ENCODE measurements at regions not wholly inside any gene's neighbourhood (a gene's known extent, or its start where the extent isn't known, plus 50 kb on each side); places are given as distances from the start of the nearest gene placed in this dataset.

DNA sequence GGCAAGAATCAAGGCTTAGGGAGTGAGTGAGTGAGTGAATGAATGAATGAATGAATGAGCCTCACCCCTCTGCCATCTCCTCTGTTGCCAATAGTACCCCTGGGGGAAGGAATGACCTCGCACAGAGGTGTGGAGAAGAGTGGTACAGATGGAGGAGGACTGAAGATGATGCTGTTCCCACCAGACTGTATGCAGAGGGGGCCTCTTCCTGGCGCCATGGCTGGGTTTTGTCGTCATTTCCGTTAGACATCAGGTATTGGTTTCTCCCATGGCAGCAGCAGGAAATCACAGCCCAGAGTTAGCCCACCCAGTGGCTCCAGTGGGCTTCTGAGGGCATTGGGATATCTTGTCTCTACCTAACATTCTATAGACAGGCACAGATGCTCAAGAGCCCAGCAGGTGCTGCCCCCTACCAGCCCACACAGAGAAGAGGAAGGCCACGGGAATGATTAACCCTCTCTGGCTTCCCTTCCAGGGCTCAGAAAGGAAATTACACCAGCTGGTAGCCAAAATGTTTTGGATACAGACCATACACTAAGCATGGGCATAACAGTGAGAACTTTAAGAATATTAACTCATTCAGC is 109.8 kb upstream of the SLC6A11 start:
- H3K4me3 ChIP-seq (ENCODE audit: low read depth, low read length): no peak overlapping the region
- H3K27me3 ChIP-seq (ENCODE audit: control insufficient read depth, insufficient read depth, low read length): peaks cover 55% of the 10 kb centered on the region
- no peaks in the 10 kb centered on the region for H3K9me3 ChIP-seq (ENCODE audit: control insufficient read depth, insufficient read depth, low read length)
- no peak overlapping the region for H3K27ac ChIP-seq (ENCODE audit: low read depth, low read length)
- H3K4me1 ChIP-seq (ENCODE audit: control insufficient read depth, insufficient read depth, low read length): no peaks in the 10 kb centered on the region; the same call in 1 of the 2 replicates
- no peak overlapping the region for H3K9ac ChIP-seq (ENCODE audit: low read depth, low read length)
- no peaks in the 10 kb centered on the region for H3K36me3 ChIP-seq (ENCODE audit: control insufficient read depth, insufficient read depth, low read length)

DNA sequence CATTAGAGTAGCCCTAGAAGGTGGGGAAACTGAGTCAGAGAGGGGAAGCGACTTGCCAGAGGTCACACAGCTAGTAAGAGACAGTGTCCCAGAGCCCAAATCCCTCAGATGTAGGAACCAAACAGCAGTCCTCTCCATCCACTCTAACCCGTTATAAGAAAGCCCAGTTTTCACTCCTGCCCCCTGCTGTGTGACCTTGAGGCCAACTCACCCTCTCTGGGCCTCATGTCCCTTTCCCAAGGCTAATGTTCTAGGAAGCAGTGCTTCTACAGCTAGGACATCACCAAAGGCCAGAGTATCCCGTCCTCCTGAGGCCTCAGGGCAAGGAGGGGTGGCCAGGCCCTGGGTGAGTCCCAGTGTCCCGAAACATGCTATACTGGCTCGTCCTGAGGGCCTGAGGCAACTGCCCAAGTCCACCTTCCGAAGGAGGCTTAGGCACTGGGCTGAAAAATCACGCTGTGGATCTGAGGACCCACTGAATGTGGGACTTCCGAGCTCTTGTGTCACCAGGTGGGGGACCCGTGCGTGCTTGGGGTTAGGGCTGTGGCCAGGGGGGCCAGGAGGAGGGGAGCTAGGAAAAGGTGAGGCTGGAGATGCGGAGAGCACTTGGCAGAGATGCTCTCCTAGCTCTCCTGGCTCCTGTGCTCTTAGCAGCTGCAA is 109.2 kb upstream of the SLC6A11 start:
- peaks cover 53% of the 10 kb centered on the region for H3K27me3 ChIP-seq (ENCODE audit: control insufficient read depth, insufficient read depth, low read length)
- H3K4me1 ChIP-seq (ENCODE audit: control insufficient read depth, insufficient read depth, low read length): no peaks in the 10 kb centered on the region; the same call in 1 of the 2 replicates
- peak overlapping the region; percentile 62 for H3K4me3 ChIP-seq (ENCODE audit: low read depth, low read length)
- no peak overlapping the region for H3K27ac ChIP-seq (ENCODE audit: low read depth, low read length)
- H3K36me3 ChIP-seq (ENCODE audit: control insufficient read depth, insufficient read depth, low read length): no peaks in the 10 kb centered on the region
- no peaks in the 10 kb centered on the region for H3K9me3 ChIP-seq (ENCODE audit: control insufficient read depth, insufficient read depth, low read length)
- H3K9ac ChIP-seq (ENCODE audit: low read depth, low read length): no peak overlapping the region

- no peak overlapping the region for H3K27ac ChIP-seq (ENCODE audit: low read depth, low read length)
- H3K4me1 ChIP-seq (ENCODE audit: control insufficient read depth, insufficient read depth, low read length): no peaks in the 10 kb centered on the region; the same call in 1 of the 2 replicates
- H3K4me3 ChIP-seq (ENCODE audit: low read depth, low read length): peak overlapping the region; percentile 62
- H3K9me3 ChIP-seq (ENCODE audit: control insufficient read depth, insufficient read depth, low read length): no peaks in the 10 kb centered on the region
- no peaks in the 10 kb centered on the region for H3K36me3 ChIP-seq (ENCODE audit: control insufficient read depth, insufficient read depth, low read length)
- no peak overlapping the region for H3K9ac ChIP-seq (ENCODE audit: low read depth, low read length)
- peaks cover 45% of the 10 kb centered on the region for H3K27me3 ChIP-seq (ENCODE audit: control insufficient read depth, insufficient read depth, low read length)
Measured at GRCh38 chr3:10707400-10708215, 108.4 kb upstream of the SLC6A11 start.

DNA sequence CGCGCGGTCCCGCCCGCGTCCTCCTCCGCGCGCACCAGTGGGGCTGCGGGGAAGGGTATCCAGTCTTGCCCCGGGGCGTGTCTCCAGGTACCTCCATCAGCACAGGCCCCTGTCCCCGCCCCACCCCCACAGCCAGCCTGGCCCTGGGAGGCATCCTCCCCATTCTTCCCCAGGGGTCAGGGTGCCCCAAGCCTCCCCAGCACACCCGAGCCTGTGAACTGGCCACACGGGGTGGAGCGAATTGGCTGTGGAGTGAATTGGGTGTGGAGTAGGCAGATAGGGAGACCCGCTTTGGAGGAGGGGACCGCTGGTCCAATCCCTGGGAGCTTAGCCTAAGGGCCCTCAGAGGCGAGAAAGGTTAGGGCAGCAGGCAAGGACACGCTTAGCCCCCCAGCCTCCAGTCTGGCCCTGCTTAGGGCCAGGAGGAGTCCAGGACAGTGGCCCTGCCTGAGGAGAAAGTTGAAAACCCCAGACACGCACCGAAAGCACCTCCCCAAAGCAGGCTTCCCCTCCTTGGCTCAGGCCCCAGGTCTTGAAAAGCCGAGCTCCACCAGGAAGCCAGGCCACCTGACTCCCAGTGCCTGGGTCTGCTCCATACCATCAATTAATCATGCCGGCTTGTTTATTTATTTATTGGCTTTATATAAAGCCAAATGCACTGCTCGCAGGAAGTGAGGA is 107.7 kb upstream of the SLC6A11 start:
- Histone ChIP-seq H3K9ac (ENCODE audit: low read depth, low read length) (no peak overlapping the region), H3K4me3 (ENCODE audit: low read depth, low read length) (peak overlapping the region; percentile 43; the same call in 1 of the 2 replicates), H3K4me1 (ENCODE audit: control insufficient read depth, insufficient read depth, low read length) (no peaks in the 10 kb centered on the region; the same call in 1 of the 2 replicates), H3K27me3 (ENCODE audit: control insufficient read depth, insufficient read depth, low read length) (peaks cover 43% of the 10 kb centered on the region), H3K36me3 (ENCODE audit: control insufficient read depth, insufficient read depth, low read length) (no peaks in the 10 kb centered on the region), H3K9me3 (ENCODE audit: control insufficient read depth, insufficient read depth, low read length) (no peaks in the 10 kb centered on the region), H3K27ac (ENCODE audit: low read depth, low read length) (no peak overlapping the region)

- H3K27ac ChIP-seq (ENCODE audit: low read depth, low read length): no peak overlapping the region
- no peaks in the 10 kb centered on the region for H3K36me3 ChIP-seq (ENCODE audit: control insufficient read depth, insufficient read depth, low read length)
- peaks cover 43% of the 10 kb centered on the region for H3K27me3 ChIP-seq (ENCODE audit: control insufficient read depth, insufficient read depth, low read length)
- no peaks in the 10 kb centered on the region for H3K9me3 ChIP-seq (ENCODE audit: control insufficient read depth, insufficient read depth, low read length)
- H3K9ac ChIP-seq (ENCODE audit: low read depth, low read length): no peak overlapping the region
- H3K4me3 ChIP-seq (ENCODE audit: low read depth, low read length): no peak overlapping the region
- H3K4me1 ChIP-seq (ENCODE audit: control insufficient read depth, insufficient read depth, low read length): no peaks in the 10 kb centered on the region; the same call in 1 of the 2 replicates
Measured at GRCh38 chr3:10709110-10709781, 106.8 kb upstream of the SLC6A11 start.

DNA sequence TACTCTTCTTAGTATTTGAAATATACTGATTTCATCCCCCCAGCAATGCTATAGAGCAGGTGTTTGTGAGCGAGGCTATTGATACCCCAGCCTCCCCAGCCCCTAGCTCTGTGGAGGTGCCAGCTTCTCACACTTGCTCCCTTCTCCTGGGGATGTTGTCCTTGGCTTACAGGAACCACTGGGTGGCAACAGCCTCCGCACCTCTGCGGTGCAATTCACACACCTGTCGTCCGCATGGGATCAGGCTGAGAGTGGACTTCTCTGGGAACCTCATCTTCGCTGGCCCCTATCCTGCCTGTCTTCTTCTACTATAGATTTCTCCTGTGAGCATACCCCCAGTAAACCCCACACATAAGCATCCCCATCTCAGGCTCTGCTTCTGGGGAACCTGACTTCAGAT is 103.9 kb upstream of the SLC6A11 start:
- H3K27me3 ChIP-seq (ENCODE audit: control insufficient read depth, insufficient read depth, low read length): peaks cover 23% of the 10 kb centered on the region
- no peak overlapping the region for H3K9ac ChIP-seq (ENCODE audit: low read depth, low read length)
- H3K9me3 ChIP-seq (ENCODE audit: control insufficient read depth, insufficient read depth, low read length): no peaks in the 10 kb centered on the region
- H3K36me3 ChIP-seq (ENCODE audit: control insufficient read depth, insufficient read depth, low read length): no peaks in the 10 kb centered on the region
- H3K27ac ChIP-seq (ENCODE audit: low read depth, low read length): no peak overlapping the region
- H3K4me1 ChIP-seq (ENCODE audit: control insufficient read depth, insufficient read depth, low read length): no peaks in the 10 kb centered on the region; the same call in 1 of the 2 replicates
- H3K4me3 ChIP-seq (ENCODE audit: low read depth, low read length): no peak overlapping the region

- Histone ChIP-seq H3K9ac (ENCODE audit: low read depth, low read length) (no peak overlapping the region), H3K36me3 (ENCODE audit: control insufficient read depth, insufficient read depth, low read length) (no peaks in the 10 kb centered on the region), H3K9me3 (ENCODE audit: control insufficient read depth, insufficient read depth, low read length) (no peaks in the 10 kb centered on the region), H3K4me3 (ENCODE audit: low read depth, low read length) (no peak overlapping the region), H3K4me1 (ENCODE audit: control insufficient read depth, insufficient read depth, low read length) (no peaks in the 10 kb centered on the region), H3K27ac (ENCODE audit: low read depth, low read length) (no peak overlapping the region), H3K27me3 (ENCODE audit: control insufficient read depth, insufficient read depth, low read length) (peaks cover 15% of the 10 kb centered on the region)
Measured at GRCh38 chr3:10713656-10714055, 102.4 kb upstream of the SLC6A11 start.

- Histone ChIP-seq H3K27me3 (ENCODE audit: control insufficient read depth, insufficient read depth, low read length) (no peaks in the 10 kb centered on the region; the same call in 1 of the 2 replicates), H3K4me1 (ENCODE audit: control insufficient read depth, insufficient read depth, low read length) (no peaks in the 10 kb centered on the region)
Measured at GRCh38 chr3:10715886-10716285, 100.1 kb upstream of the SLC6A11 start.

GRCh38 chr3:10716964-10717363 is 99.1 kb upstream of the SLC6A11 start:
- Histone ChIP-seq H3K4me3 (ENCODE audit: low read depth, low read length) (no peak overlapping the region), H3K9me3 (ENCODE audit: control insufficient read depth, insufficient read depth, low read length) (no peaks in the 10 kb centered on the region), H3K27ac (ENCODE audit: low read depth, low read length) (no peak overlapping the region), H3K27me3 (ENCODE audit: control insufficient read depth, insufficient read depth, low read length) (no peaks in the 10 kb centered on the region; the same call in 1 of the 2 replicates), H3K36me3 (ENCODE audit: control insufficient read depth, insufficient read depth, low read length) (no peaks in the 10 kb centered on the region), H3K4me1 (ENCODE audit: control insufficient read depth, insufficient read depth, low read length) (no peaks in the 10 kb centered on the region), H3K9ac (ENCODE audit: low read depth, low read length) (no peak overlapping the region)

More at GRCh38 chr3:10715886-10716285, 100.1 kb upstream of the SLC6A11 start:
- Histone ChIP-seq H3K27ac (ENCODE audit: low read depth, low read length) (no peak overlapping the region), H3K4me3 (ENCODE audit: low read depth, low read length) (no peak overlapping the region), H3K9me3 (ENCODE audit: control insufficient read depth, insufficient read depth, low read length) (no peaks in the 10 kb centered on the region), H3K36me3 (ENCODE audit: control insufficient read depth, insufficient read depth, low read length) (no peaks in the 10 kb centered on the region), H3K9ac (ENCODE audit: low read depth, low read length) (no peak overlapping the region)

GRCh38 chr3:10717756-10718155 is 98.3 kb upstream of the SLC6A11 start:
- H3K9ac ChIP-seq (ENCODE audit: low read depth, low read length): no peak overlapping the region
- no peak overlapping the region for H3K4me3 ChIP-seq (ENCODE audit: low read depth, low read length)
- H3K36me3 ChIP-seq (ENCODE audit: control insufficient read depth, insufficient read depth, low read length): no peaks in the 10 kb centered on the region
- H3K4me1 ChIP-seq (ENCODE audit: control insufficient read depth, insufficient read depth, low read length): no peaks in the 10 kb centered on the region
- no peaks in the 10 kb centered on the region for H3K9me3 ChIP-seq (ENCODE audit: control insufficient read depth, insufficient read depth, low read length)
- H3K27me3 ChIP-seq (ENCODE audit: control insufficient read depth, insufficient read depth, low read length): no peaks in the 10 kb centered on the region
- H3K27ac ChIP-seq (ENCODE audit: low read depth, low read length): no peak overlapping the region

Measured in HUES48 (cell line).